GM12874 (cell line): ENCODE measurements at regions not wholly inside any gene's neighbourhood (a gene's known extent, or its start where the extent isn't known, plus 50 kb on each side); places are given as distances from the start of the nearest gene placed in this dataset.

ENCODE experiments used
- CTCF ChIP-seq: IDR thresholded peaks from 2 replicates; pipeline ENCODE4 v1.5.1; 2011; ENCODE audit warnings: low read depth, mild to moderate bottlenecking, control low read depth, low read length, moderate library complexity; ENCODE audit not compliant: insufficient read depth

GRCh38 chr4:8742546-8742945, 129.1 kb downstream of the HMX1 start:
- no peak for TF ChIP-seq CTCF

DNA sequence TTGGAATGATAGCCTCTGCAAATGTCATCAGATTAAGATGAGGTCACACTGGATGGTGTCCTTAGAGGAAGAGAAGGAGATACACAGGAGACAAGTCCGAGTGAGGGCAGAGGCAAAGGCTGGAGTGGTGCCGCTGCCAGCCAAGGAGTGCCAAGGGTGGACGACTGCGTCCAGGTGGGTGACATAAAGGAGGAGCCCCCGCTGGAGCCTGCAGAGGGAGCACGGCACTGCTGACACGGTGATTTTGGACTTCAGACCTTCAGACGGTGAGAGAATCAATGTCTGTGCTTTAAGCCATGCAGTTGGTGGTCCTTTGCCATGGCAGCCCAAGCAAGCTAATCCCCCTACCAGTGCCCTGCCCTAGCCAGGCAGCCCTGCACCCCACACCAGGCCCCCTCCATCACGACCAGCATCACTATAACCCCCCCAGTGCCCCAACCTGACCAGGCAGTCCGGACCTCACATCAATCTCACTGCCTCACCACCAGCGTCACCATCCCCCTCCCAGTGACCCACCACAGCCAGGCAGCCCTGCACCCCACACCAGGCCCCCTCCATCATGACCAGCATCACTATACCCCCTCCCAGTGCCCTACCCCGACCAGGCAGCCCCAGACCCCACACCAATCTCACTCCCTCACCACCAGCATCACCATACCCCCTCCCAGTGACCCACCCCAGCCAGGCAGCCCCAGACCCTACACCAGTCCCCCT, 130.0 kb downstream of the HMX1 start:
- TF ChIP-seq CTCF: no peak

GRCh38 chr4:8740666-8741395, 130.8 kb downstream of the HMX1 start:
- no peak for TF ChIP-seq CTCF

GRCh38 chr4:8739820-8740665, 131.6 kb downstream of the HMX1 start:
- no peak for TF ChIP-seq CTCF

- no peak for TF ChIP-seq CTCF
Observed at GRCh38 chr4:8739317-8739716, 132.3 kb downstream of the HMX1 start.

- TF ChIP-seq CTCF: no peak
Observed at GRCh38 chr4:8738471-8738931, 133.1 kb downstream of the HMX1 start.

- TF ChIP-seq CTCF: no peak
Observed at GRCh38 chr4:8737601-8738279, 133.9 kb downstream of the HMX1 start.
